Fibroblast of lung (primary cell): ENCODE measurements at regions not wholly inside any gene's neighbourhood (a gene's known extent, or its start where the extent isn't known, plus 50 kb on each side); places are given as distances from the start of the nearest gene placed in this dataset.

Experiments
- DNase-seq, 2 donors: peaks; one replicate each; pipeline versions ENCODE4 v3.0.0 to v3.0.0-alpha.2; 2010; ENCODE audit warnings: low read depth in 2 of 2
- H2AFZ ChIP-seq: 2 replicates; pipeline ENCODE4 v1.5.1; 2012; ENCODE audit warnings: low read length, control low read depth, inconsistent platforms
- H3K27ac ChIP-seq: 2 replicates; pipeline ENCODE4 v1.5.1; 2011; ENCODE audit warnings: low read length, control low read depth; ENCODE audit not compliant: insufficient read depth
- H3K27me3 ChIP-seq: 2 replicates; pipeline ENCODE4 v1.5.1; 2011; ENCODE audit warnings: mild to moderate bottlenecking, low read length; ENCODE audit not compliant: control insufficient read depth, insufficient read depth
- H3K36me3 ChIP-seq: 2 replicates; pipeline ENCODE4 v1.5.1; 2011; ENCODE audit warnings: low read length; ENCODE audit not compliant: control insufficient read depth, insufficient read depth
- H3K4me1 ChIP-seq: 2 replicates; pipeline ENCODE4 v1.5.1; 2011; ENCODE audit warnings: low read length; ENCODE audit not compliant: control insufficient read depth, insufficient read depth; ENCODE audit errors: extremely low read depth
- H3K4me2 ChIP-seq: 2 replicates; pipeline ENCODE4 v1.5.1; 2011; ENCODE audit warnings: low read length, control low read depth; ENCODE audit not compliant: insufficient read depth; ENCODE audit errors: extremely low read depth
- H3K4me3 ChIP-seq, 4 experiments: fragments of 200-600 bp in 1 of 4; sonication (generic) in 1 of 4; replicated peaks in 1 of 4; 2 replicates each; pipeline ENCODE4 v1.5.1; 2011 to 2016; ENCODE audit warnings: low read length in 4 of 4, low read depth in 3 of 4, mild to moderate bottlenecking in 3 of 4, control low read depth in 2 of 4, inconsistent platforms in 1 of 4, mixed read lengths in 1 of 4; ENCODE audit not compliant: insufficient read depth in 1 of 4; ENCODE audit errors: control extremely low read depth in 1 of 4
- H3K79me2 ChIP-seq: 2 replicates; pipeline ENCODE4 v1.5.1; 2012; ENCODE audit warnings: mild to moderate bottlenecking, low read length, inconsistent platforms; ENCODE audit not compliant: control insufficient read depth, insufficient read depth
- H3K9ac ChIP-seq: 2 replicates; pipeline ENCODE4 v1.5.1; 2011; ENCODE audit warnings: mild to moderate bottlenecking, low read length, control low read depth; ENCODE audit not compliant: insufficient read depth
- H3K9me3 ChIP-seq: 2 replicates; pipeline ENCODE4 v1.5.1; 2012; ENCODE audit warnings: low read depth, low read length; ENCODE audit not compliant: control insufficient read depth, insufficient read depth
- H4K20me1 ChIP-seq: 2 replicates; pipeline ENCODE4 v1.5.1; 2011; ENCODE audit warnings: low read length; ENCODE audit not compliant: control insufficient read depth, insufficient read depth; ENCODE audit errors: extremely low read depth
- EZH2 ChIP-seq: IDR thresholded peaks from 2 replicates; pipeline ENCODE4 v1.5.1; 2012; ENCODE audit warnings: low read length, control low read depth, mild to moderate bottlenecking; ENCODE audit errors: missing control alignments
- TF ChIP-seq, protein P1 (sequence below), 2 donors: IDR thresholded peaks in 1 of 2; conservative IDR thresholded peaks in 1 of 2; 1 replicate in 1 of 2; 2 replicates in 1 of 2; pipeline ENCODE4 v1.5.1; 2011 to 2012; ENCODE audit warnings: low read length in 2 of 2, control low read depth in 1 of 2, inconsistent platforms in 1 of 2, low read depth in 1 of 2, mild to moderate bottlenecking in 1 of 2

DNA sequence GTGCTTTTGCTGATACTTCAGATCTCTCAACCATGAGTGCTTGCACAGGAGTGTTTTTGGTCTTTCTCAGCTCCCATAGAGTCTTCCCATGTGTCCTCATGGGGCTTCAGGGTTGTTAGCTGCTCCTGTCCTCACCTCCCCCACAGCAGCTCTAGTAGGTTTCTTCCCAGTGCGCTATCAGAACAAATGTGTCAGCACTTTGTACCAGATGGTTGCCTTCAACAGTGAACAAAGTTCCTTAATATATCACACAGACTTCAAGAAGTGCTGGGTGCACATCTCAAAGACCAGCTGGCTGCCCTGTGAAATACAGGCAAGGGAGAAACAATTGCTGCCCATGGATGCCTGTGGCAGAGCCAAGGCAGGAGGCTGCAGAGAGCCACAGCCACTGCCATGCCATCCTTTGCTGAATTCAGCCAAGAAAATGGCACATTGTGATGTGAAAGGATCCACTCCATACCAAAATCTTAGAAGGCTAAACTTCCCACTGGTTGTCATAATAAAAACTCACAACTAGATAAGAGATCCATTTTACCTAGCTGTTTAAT lies 471.3 kb downstream of the C6orf118 start:
- TF ChIP-seq, protein P1, sequence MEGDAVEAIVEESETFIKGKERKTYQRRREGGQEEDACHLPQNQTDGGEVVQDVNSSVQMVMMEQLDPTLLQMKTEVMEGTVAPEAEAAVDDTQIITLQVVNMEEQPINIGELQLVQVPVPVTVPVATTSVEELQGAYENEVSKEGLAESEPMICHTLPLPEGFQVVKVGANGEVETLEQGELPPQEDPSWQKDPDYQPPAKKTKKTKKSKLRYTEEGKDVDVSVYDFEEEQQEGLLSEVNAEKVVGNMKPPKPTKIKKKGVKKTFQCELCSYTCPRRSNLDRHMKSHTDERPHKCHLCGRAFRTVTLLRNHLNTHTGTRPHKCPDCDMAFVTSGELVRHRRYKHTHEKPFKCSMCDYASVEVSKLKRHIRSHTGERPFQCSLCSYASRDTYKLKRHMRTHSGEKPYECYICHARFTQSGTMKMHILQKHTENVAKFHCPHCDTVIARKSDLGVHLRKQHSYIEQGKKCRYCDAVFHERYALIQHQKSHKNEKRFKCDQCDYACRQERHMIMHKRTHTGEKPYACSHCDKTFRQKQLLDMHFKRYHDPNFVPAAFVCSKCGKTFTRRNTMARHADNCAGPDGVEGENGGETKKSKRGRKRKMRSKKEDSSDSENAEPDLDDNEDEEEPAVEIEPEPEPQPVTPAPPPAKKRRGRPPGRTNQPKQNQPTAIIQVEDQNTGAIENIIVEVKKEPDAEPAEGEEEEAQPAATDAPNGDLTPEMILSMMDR (conservative IDR thresholded peaks at IDR 0.05 in 1 of 2, IDR thresholded peaks at IDR 0.05 in 1 of 2; ENCODE audit: low read depth in 1 of 2, low read length in 2 of 2), result no peak
- no peak for TF ChIP-seq EZH2
- DNase-seq, result no peak
- Histone ChIP-seq H3K36me3 (no peaks in the 10 kb centered on the region), H3K4me3 (no peak overlapping the region), H3K27ac (no peak overlapping the region), H3K4me1 (no peaks in the 10 kb centered on the region), H2AFZ (no peak overlapping the region), H4K20me1 (no peaks in the 10 kb centered on the region), H3K9me3 (no peaks in the 10 kb centered on the region), H3K4me2 (no peak overlapping the region), H3K79me2 (no peaks in the 10 kb centered on the region), H3K9ac (no peak overlapping the region), H3K27me3 (no peaks in the 10 kb centered on the region)

DNA sequence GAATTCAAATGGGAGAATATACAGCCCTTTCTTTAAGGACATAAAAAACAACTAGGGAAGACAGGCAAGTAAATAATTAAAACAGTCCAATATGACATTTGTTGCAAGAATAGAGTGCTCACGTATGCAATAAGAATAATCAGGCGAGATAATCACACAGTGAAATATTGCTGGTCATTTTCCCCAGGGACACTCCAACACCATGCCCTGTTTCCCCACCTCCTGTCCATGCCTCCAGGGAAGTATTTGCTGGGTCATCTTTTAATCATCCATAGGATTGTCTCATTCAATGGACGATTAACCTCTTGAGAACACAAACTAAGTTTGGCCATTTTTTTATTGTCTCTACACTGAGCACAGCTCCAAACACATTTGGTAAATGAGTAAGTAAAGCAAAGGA lies 472.9 kb downstream of the C6orf118 start:
- Histone ChIP-seq H3K9ac (no peak overlapping the region), H3K4me2 (no peak overlapping the region), H4K20me1 (no peaks in the 10 kb centered on the region), H3K27ac (no peak overlapping the region), H3K9me3 (no peaks in the 10 kb centered on the region), H3K4me1 (no peaks in the 10 kb centered on the region), H3K36me3 (no peaks in the 10 kb centered on the region), H3K79me2 (no peaks in the 10 kb centered on the region), H3K27me3 (no peaks in the 10 kb centered on the region), H2AFZ (no peak overlapping the region), H3K4me3 (no peak overlapping the region)
- DNase-seq, result no peak
- TF ChIP-seq EZH2, result no peak
- TF ChIP-seq, protein P1 (conservative IDR thresholded peaks at IDR 0.05 in 1 of 2, IDR thresholded peaks at IDR 0.05 in 1 of 2; ENCODE audit: low read depth in 1 of 2, low read length in 2 of 2), result no peak

- Histone ChIP-seq H3K9ac (no peak overlapping the region), H3K4me1 (no peaks in the 10 kb centered on the region), H2AFZ (no peak overlapping the region), H3K36me3 (no peaks in the 10 kb centered on the region), H3K9me3 (no peaks in the 10 kb centered on the region), H3K79me2 (no peaks in the 10 kb centered on the region), H3K4me2 (no peak overlapping the region), H3K27me3 (no peaks in the 10 kb centered on the region), H3K4me3 (no peak overlapping the region), H3K27ac (no peak overlapping the region), H4K20me1 (no peaks in the 10 kb centered on the region)
- DNase-seq, result no peak
- no peak for TF ChIP-seq EZH2
- TF ChIP-seq, protein P1 (conservative IDR thresholded peaks at IDR 0.05 in 1 of 2, IDR thresholded peaks at IDR 0.05 in 1 of 2; ENCODE audit: low read depth in 1 of 2, low read length in 2 of 2), result no peak
These were observed 477.0 kb downstream of the C6orf118 start for GRCh38 chr6:164832410-164832809.
